ENCODE measurements at regions not wholly inside any gene's neighbourhood (a gene's known extent, or its start where the extent isn't known, plus 50 kb on each side); places are given as distances from the start of the nearest gene placed in this dataset.

DNA sequence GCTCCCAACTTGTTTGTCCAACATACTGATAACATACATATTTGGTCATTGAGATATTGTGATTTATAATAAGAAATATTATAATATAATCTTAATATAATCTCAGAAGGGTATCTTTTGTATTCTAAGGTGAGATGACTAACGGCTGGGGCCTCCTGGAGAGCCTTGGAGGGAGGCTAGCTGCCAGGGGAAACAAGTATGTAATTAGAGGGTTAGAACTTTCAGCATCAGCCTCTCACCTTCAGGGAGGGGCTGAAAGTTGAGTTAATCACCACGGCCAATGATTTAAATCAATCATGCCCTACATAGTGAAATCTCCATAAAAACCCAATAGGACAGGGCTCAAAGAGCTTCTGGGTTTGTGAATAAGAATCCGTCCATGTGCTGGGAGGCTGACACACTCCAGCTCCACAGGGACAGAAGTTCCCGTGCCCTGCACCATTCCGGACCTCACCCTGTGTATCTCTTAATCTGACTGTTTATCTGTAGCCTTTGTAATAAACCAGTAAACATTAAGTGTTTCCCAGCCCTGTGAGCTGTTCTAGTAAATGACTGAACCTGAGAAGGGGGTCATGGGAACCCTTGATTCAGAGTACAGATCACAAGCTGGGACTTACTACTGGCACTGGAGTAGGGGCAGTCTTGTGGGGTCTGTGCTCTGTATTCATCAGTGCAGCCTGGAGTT is 86.3 kb upstream of the STEAP1B start:
- DNase-seq: peak; percentile 7

- no peak for DNase-seq
Measured at GRCh38 chr7:22584179-22584578, 84.2 kb upstream of the STEAP1B start.

- no peak for DNase-seq
Measured at GRCh38 chr7:22582863-22583622, 83.1 kb upstream of the STEAP1B start.

DNA sequence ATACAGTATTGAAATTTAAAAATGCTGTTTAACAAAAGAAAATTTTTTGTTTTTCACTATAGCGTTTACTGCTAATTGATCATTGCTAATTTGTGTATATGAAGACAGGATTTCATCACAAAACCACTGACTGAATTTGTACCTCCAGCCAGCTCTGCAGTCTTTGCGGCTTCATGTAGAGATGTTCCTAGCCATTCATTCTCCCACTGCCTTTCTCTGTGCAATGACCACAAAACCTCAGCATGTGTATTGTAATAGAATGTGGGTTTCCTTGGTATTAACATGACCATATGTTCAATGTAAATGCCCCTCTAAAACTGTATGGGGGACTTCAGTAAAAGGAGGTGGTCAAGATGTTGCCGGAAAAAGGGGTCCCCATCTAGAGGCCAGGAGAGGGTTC is 81.1 kb upstream of the STEAP1B start:
- DNase-seq: no peak

- no peak for DNase-seq
Measured at GRCh38 chr7:22579961-22580360, 80.0 kb upstream of the STEAP1B start.

DNA sequence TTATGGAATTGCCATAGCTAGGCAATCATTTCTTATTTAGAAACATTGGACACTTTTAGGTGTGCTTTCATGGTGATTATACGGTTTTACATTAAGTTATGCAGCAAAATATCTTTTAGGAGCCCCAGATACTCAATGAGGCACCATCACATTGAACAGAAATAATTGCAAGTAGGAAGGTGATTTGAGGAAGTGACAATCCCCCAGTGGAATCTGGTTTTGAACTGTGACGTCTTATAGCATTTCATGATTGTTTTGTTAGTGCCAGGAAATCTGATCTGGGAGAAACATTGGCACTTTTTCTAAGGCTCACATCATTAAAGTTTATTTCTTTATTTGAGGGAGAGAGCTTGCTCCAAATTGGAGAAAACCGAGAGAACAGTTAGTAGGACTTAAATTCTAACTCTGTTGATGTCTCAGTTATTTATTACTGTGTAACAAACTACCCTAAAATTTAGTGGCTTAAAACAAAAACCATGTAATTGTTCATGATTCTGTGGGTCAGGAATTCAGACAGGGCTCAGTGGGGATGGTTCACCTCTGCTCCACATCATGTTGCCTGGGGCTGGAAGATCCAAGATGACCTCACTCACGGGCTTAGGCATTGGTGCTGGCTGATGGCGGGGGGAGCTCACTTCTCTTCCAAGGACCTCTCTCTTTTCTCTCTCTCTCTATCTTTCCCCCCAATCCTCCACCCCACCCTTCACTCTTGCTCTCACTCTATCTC is 78.2 kb upstream of the STEAP1B start:
- no peak for DNase-seq

GRCh38 chr7:22577470-22578001 is 77.5 kb upstream of the STEAP1B start:
- no peak for DNase-seq

GRCh38 chr7:22576612-22577469 is 76.9 kb upstream of the STEAP1B start:
- no peak for DNase-seq

DNA sequence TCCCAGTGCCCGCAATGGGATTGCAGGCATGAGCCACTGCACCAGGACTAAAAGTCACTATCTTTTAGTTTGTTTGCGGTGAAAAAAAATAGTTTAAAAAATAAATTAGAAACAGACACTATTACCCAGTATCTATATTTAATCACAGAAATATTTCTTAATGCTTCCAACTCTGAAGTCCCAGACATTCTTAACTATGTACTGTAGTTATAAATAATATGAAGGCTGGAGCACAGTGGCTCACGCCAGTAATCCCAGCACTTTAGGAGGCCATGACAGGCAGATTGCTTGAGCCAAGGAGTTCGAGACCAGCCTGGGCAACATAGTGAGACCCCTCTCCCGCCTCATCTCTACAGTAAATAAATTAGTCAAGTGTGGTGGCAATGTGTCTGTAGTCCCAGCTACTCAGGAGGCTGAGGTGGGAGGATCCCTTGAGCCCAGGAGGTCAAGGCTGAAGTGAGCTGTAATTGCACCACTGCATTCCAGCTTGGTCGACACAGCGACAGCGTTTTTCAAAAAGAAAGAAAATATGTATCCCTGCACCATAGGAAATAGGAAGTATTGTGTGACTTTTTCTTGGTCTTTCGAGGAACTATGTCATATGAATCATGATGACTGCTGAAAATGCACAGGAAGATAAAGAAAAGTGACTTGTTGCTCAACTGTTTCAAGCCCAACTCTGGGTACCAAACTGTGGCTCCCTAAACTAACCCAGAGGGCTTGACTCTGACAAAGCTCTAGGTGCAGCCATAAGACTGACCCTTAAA is 74.9 kb upstream of the STEAP1B start:
- no peak for DNase-seq

- DNase-seq: no peak
Measured at GRCh38 chr7:22572937-22573336, 72.9 kb upstream of the STEAP1B start.

- DNase-seq: no peak
Measured at GRCh38 chr7:22572292-22572691, 72.3 kb upstream of the STEAP1B start.

- no peak for DNase-seq
Measured at GRCh38 chr7:22571766-22572165, 71.8 kb upstream of the STEAP1B start.

DNA sequence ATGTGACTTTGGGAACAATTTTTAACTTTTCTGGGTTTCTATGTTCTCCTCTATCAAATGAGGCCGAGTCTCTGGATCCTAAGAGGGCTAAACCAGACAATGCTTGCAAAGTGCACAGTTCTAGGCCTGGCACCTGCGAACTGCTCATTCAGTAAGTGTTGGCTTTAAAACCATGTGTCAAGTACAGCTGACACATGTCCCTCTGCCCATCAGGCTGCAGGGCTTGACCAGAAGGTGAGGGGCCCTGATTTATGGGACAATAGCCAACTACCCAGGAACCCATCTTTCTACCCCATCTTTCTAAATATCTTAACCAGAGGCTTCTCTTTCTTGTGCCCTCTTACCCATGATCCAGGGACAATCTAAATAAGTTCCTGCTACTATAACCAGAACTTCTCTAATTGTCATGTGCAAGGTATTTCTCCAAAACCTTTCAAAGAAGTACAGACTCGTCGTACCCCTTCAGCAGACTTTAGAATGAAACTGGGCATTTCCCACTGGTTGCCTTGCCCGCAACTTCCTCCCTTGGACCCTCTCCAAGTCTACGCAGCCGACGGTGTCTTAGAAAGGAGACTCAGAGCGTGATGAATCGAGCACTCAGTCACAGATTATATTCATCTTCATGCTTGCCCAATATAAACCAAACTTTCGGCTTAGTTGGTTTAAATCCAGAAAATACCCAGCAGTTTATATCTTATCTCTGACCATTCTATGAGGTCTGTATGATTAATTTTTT is 69.8 kb upstream of the STEAP1B start:
- no peak for DNase-seq

- no peak for DNase-seq
Measured at GRCh38 chr7:22566592-22566991, 66.6 kb upstream of the STEAP1B start.

DNA sequence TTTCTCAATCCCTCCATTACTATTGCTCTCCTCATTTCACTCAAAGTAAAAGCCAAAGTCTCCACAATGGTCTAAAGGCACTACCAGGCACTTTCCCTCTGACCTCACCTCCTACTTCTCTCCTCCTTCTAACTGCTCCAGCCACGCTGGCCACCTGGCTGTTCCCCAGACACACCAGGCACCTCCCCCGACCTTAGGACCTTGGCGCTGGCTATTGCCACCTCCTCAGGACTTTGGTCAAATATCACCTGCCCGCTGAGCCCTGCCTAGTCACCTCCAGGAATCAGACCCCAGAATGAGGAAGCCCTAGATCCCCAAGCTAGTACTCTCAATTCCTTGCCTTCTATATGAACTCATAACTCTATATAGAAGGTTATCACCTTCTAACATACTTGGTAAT is 66.2 kb upstream of the STEAP1B start:
- no peak for DNase-seq

DNA sequence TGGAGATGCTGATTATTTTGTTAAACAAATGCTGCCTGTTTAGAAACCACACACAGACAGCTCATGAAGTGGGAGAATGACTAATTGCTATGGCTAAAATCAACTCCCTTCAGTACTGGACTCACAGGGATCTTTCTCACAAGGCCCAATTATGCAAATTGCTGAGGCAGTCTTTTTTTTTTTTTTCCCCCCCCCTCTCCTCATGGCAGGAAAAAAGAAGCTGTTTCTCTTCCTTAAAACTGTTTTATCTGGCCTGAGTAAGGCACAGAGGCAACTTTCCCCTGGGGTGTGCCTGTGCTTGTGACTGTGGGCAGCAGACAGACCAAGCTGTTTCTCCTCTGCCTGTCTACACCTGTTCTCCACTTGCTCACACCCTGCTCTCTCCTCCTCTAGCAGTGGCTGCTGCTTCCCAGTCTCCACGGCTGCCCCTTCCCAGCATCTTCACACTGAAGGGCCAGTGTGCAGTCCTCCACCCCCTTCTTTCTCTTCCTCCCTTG is 65.4 kb upstream of the STEAP1B start:
- DNase-seq: no peak

- DNase-seq: no peak
Measured at GRCh38 chr7:22564511-22565045, 64.6 kb upstream of the STEAP1B start.

DNA sequence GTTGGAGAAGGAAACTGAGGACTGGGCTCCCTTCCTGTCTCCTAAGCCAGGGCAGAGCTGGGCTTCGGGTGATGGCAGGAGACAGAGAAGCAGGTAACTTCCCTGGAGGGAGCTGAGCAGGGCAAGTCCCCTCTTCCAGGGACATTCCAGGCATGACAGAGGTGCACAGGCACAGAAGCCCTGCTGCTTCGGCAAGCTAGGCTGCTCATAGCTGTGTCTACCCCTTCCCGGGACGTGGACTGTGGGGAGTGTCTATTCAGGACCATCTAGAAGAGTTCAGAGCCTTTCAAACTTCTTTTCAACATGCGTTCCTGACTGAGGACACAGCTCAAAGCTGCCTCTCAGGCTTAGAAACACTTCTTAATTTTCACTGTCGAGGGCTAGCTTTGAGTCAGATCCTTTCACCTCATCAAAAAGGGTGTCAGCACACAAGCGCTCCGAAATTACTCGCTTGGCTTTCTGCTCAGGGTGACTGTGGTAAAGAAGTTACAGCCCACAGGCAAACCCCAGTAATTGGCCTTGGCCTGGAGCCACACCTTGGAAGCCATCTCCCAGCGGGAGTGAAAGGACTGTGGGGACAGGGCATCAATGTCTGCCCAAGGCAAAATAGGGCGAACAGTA is 63.7 kb upstream of the STEAP1B start:
- DNase-seq: peak; percentile 37

- DNase-seq: no peak
Measured at GRCh38 chr7:22563032-22563501, 63.1 kb upstream of the STEAP1B start.
